AG10803 (cell line): ENCODE measurements at regions not wholly inside any gene's neighbourhood (a gene's known extent, or its start where the extent isn't known, plus 50 kb on each side); places are given as distances from the start of the nearest gene placed in this dataset.

Experiments
- DNase-seq: peaks from one replicate; pipeline ENCODE4 v3.0.0; 2010; ENCODE audit warnings: low read depth
- H3K4me3 ChIP-seq: 2 replicates; pipeline ENCODE4 v1.5.1; 2011; ENCODE audit warnings: mild to moderate bottlenecking, low read length, control low read depth
- TF ChIP-seq, protein P1 (sequence below): conservative IDR thresholded peaks from 2 replicates; pipeline ENCODE4 v1.5.1; 2011; ENCODE audit warnings: mild to moderate bottlenecking, low read length, control low read depth, inconsistent platforms

DNA sequence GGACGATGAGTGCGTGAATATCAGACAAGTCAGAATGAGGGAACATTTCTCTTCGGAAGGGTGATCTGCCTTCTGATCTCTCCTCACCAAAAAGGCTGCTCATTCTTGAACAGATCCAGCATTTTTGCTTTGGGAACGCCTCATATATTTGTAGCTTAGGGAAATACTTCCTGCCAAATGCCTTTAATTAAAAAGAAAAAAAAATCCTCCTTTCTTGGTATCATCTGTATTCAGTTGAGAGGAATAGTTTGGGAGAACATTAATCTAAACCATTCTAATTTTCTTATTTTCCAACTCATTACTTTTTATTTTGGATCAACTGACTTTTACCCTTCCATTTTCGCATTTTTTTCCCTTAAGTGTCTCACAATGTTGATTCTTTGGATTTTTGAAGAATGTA lies 163.4 kb downstream of the SNX18 start:
- peak; percentile 56 for DNase-seq
- no peak overlapping the region; the same call in 1 of the 2 replicates for H3K4me3 ChIP-seq
- TF ChIP-seq, protein P1, sequence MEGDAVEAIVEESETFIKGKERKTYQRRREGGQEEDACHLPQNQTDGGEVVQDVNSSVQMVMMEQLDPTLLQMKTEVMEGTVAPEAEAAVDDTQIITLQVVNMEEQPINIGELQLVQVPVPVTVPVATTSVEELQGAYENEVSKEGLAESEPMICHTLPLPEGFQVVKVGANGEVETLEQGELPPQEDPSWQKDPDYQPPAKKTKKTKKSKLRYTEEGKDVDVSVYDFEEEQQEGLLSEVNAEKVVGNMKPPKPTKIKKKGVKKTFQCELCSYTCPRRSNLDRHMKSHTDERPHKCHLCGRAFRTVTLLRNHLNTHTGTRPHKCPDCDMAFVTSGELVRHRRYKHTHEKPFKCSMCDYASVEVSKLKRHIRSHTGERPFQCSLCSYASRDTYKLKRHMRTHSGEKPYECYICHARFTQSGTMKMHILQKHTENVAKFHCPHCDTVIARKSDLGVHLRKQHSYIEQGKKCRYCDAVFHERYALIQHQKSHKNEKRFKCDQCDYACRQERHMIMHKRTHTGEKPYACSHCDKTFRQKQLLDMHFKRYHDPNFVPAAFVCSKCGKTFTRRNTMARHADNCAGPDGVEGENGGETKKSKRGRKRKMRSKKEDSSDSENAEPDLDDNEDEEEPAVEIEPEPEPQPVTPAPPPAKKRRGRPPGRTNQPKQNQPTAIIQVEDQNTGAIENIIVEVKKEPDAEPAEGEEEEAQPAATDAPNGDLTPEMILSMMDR: no peak

DNA sequence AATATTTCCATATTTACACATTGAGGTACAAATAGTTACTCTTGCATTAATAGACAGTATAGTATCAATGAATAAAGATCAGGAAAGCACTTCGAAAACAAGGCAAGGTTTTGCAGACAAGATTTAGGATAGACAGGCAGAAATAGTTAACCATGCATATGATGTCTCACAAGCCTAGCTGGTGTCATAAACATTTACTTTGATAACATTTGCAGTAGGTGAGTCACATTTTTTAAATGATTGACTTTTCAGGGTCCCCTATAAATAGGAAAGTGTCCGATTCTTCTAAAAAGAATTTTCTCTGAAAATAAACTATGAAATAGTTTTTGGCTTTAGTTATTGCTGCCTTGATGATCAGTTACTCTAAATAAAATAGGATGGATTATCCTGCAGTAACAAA lies 162.1 kb downstream of the SNX18 start:
- H3K4me3 ChIP-seq: no peak overlapping the region
- DNase-seq: no peak
- TF ChIP-seq, protein P1: no peak

DNA sequence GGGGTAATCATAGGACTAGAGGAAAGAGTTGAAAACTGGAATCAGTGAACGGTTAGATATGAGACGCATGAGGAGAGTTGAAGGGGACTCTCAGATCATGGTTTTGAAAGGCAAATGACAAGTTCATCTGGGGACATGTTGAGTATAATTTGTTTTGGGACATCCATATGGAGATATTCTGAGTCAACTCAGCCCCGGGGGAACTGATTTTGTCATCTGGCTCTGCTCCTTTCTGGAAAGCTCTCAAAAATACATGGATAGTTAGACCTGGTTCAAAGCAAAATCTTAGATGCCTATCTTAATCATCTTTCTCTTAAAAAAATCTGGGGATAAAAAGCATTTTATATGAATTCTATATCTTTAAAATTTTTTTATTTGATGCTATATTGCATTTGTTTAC lies 161.2 kb downstream of the SNX18 start:
- no peak for DNase-seq
- TF ChIP-seq, protein P1: no peak
- H3K4me3 ChIP-seq: no peak overlapping the region

DNA sequence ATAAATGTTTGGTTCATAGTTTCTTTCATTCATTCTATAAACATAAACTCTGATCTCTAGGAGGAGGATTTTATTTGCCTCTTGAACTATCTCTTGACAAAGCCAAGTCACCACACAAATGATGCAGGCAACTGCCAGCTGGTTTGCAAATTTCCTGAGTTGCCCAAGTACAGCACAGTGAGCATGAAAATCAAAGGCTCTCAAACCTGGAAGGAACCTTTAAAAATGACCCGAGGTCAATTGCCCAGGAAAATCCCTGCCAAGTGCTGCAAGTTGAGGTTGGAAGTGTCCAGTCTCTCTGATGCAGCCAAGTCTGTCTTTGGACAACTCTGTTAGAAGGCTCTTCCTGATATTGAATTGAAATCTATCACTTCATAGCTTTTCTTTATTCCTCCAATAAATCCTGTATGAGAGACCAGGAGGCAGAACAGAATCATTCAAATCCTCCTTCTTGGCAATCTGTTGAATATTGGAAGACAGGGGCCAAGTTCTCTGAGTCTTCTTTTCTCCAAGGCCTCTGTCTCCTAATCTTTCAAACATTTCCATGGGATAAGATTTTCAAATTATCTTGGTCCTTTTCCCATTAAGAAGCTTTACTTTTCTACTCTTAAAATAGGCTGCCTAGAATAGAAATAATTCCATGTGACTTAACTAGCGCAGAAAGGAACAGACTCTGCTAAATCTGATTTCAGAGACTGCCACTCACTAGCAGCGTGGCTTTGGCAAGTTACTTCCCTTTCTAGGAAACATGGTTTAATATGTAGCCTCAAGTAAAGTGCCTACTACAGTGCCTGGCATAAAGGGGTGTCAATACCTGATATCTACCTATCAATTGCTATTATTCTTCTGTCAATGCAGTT lies 159.2 kb downstream of the SNX18 start:
- TF ChIP-seq, protein P1: no peak
- no peak overlapping the region for H3K4me3 ChIP-seq
- DNase-seq: no peak

DNA sequence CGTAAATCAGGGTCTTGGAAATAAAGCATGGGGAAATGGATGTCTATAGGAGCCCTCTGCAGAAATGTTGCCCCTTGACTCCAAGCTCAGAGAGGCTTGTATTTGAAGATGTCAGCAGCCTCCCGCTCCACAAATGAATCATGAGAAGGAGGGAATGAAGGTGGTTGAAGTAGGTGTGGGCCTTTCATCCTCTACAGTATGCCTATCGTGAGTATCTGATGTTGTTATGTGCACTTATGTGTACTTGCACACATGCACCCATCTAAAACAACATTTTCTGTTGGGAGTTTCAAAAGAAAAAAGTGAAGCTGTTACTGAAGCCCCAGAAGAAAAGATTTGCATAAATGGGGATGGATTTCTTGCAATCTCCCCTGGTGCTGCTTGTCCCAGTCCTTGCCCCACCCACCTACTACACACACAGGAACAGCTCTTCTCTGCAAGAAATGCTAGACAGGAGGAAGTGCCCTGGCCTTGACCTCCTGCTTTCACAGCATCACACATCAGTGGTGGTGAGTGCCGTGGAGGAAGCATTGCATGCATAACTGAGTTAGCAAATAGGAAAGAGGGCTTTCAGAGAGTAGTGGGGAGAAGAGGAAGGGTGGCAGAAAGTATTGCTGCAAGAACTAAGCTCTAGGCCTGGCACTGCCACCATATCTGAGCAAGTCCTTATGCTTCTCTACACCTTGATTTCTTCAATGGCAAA lies 156.1 kb downstream of the SNX18 start:
- H3K4me3 ChIP-seq: no peak overlapping the region
- DNase-seq: no peak
- TF ChIP-seq, protein P1: no peak

DNA sequence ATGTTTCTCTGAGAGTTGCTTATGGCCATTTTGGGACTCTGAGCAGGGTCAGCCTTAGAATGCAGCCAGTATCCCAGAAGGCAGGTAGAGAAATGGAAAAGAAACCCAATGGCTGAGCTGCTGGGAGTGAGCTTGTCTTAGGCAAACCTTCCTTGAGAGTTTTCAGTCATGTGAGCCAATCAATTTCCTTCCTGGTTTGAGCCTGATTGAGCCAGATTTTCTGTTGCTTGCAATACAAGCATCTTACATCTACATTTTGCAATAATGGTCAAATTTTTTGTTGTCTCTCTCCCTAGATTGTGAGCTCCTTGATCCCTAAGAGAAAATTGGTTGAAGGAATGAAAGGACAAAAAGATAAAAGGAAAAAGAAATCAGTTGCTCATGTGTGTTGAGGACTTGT lies 155.3 kb downstream of the SNX18 start:
- TF ChIP-seq, protein P1: no peak
- no peak for DNase-seq
- no peak overlapping the region for H3K4me3 ChIP-seq

DNA sequence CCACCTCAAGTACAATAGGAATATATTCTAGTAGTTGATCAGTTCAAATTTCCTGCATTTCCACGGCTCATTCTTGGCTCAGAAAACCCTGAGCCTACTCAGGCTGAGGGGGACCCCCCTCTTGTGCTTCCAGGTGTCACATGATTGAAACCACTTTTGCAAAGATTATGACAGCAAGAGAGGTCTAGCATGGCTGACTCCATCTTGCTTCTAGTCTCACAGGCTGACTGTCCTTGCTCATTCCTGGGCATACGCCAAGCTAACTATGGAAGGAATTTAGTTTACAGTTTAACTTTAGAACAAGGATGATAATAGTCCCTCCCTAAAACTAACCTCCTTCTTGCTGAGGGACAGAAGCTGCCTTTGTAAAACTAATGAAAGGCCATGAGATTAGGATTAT lies 154.1 kb downstream of the SNX18 start:
- TF ChIP-seq, protein P1: no peak
- no peak for DNase-seq
- no peak overlapping the region for H3K4me3 ChIP-seq
